Smooth muscle cell (in vitro differentiated cells): ENCODE measurements at regions not wholly inside any gene's neighbourhood (a gene's known extent, or its start where the extent isn't known, plus 50 kb on each side); places are given as distances from the start of the nearest gene placed in this dataset.

Source experiments
- DNase-seq: peaks from one replicate; lab custom pipeline; 2025; ENCODE audit not compliant: unreplicated experiment; lab: John Stamatoyannopoulos, UW
- H2AFZ ChIP-seq: fragments of 200-600 bp; sonication (generic); 2 replicates; pipeline ENCODE4 v1.6.0; 2016; ENCODE audit warnings: antibody characterized with exemption, low read depth, mild to moderate bottlenecking
- H3F3A ChIP-seq: fragments of 200-600 bp; sonication (generic); 2 replicates; pipeline ENCODE4 v1.6.0; 2017; ENCODE audit warnings: antibody characterized with exemption, low read depth
- H3K27ac ChIP-seq: fragments of 200-600 bp; sonication (generic); 2 replicates; pipeline ENCODE4 v1.5.1; 2016; ENCODE audit warnings: low read depth, mild to moderate bottlenecking
- H3K27me3 ChIP-seq: fragments of 200-600 bp; sonication (generic); 2 replicates; pipeline ENCODE4 v1.6.1; 2016; ENCODE audit warnings: low read depth, mild to moderate bottlenecking
- H3K36me3 ChIP-seq: fragments of 200-600 bp; sonication (generic); 2 replicates; pipeline ENCODE4 v1.5.1; 2016; ENCODE audit warnings: low read depth
- H3K4me1 ChIP-seq: fragments of 200-600 bp; sonication (generic); 2 replicates; pipeline ENCODE4 v1.5.1; 2016; ENCODE audit warnings: low read depth
- H3K4me2 ChIP-seq: fragments of 200-600 bp; sonication (generic); 2 replicates; pipeline ENCODE4 v1.6.0; 2016; ENCODE audit warnings: mild to moderate bottlenecking
- H3K4me3 ChIP-seq: fragments of 200-600 bp; sonication (generic); 2 replicates; pipeline ENCODE4 v1.5.1; 2016; ENCODE audit warnings: mild to moderate bottlenecking
- H3K79me2 ChIP-seq: fragments of 200-600 bp; sonication (generic); 2 replicates; pipeline ENCODE4 v1.6.0; 2016; ENCODE audit warnings: low read depth, mild to moderate bottlenecking
- H3K9ac ChIP-seq: fragments of 200-600 bp; sonication (generic); 2 replicates; pipeline ENCODE4 v1.6.0; 2016; ENCODE audit warnings: low read depth
- H3K9me3 ChIP-seq: fragments of 200-600 bp; sonication (generic); replicated peaks from 2 replicates; pipeline ENCODE4 v1.5.1; 2016; ENCODE audit warnings: low read depth
- H4K20me1 ChIP-seq: fragments of 200-600 bp; sonication (generic); 2 replicates; pipeline ENCODE4 v1.6.0; 2016; ENCODE audit warnings: low read depth
- WGBS: methylation state at CpG from one replicate; pipeline ENCODE4 v1.1.7; 2016; ENCODE audit warnings: low lambda C conversion rate; 5-methylcytosine and 5-hydroxymethylcytosine counted together
- TF ChIP-seq, protein P1 (sequence below): fragments of 200-600 bp; sonication (generic); IDR thresholded peaks from 2 replicates; pipeline ENCODE4 v1.5.1; 2017; ENCODE audit warnings: borderline replicate concordance, mild to moderate bottlenecking, antibody characterized with exemption; ENCODE audit not compliant: insufficient read depth, poor library complexity, severe bottlenecking

DNA sequence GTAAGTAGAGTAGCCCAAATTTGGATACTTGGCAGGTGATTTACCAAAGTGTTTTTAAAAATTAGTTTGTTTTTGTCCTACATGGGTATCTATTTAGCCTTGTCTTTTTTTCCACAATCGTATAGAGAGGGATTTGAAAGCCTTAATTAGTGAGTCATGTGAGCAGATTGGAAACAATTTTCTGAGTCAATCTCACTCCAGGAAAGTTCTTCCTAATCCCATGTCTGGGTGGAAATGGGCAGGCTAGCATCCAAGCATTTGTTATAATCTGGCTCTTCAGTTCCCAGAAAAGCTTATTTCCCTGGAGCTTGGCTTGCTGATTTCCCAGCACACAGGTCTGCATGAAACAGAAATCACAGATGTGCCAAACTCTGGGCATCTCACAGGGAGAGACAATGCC is 426.9 kb upstream of the BOD1L1 start:
- TF ChIP-seq, protein P1, sequence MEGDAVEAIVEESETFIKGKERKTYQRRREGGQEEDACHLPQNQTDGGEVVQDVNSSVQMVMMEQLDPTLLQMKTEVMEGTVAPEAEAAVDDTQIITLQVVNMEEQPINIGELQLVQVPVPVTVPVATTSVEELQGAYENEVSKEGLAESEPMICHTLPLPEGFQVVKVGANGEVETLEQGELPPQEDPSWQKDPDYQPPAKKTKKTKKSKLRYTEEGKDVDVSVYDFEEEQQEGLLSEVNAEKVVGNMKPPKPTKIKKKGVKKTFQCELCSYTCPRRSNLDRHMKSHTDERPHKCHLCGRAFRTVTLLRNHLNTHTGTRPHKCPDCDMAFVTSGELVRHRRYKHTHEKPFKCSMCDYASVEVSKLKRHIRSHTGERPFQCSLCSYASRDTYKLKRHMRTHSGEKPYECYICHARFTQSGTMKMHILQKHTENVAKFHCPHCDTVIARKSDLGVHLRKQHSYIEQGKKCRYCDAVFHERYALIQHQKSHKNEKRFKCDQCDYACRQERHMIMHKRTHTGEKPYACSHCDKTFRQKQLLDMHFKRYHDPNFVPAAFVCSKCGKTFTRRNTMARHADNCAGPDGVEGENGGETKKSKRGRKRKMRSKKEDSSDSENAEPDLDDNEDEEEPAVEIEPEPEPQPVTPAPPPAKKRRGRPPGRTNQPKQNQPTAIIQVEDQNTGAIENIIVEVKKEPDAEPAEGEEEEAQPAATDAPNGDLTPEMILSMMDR = no peak
- Histone ChIP-seq H3K9me3 (no peaks in the 10 kb centered on the region), H3K4me2 (no peak overlapping the region), H2AFZ (no peak overlapping the region), H3K4me3 (no peak overlapping the region), H3K4me1 (no peaks in the 10 kb centered on the region), H4K20me1 (no peaks in the 10 kb centered on the region), H3F3A (no peaks in the 10 kb centered on the region), H3K36me3 (no peaks in the 10 kb centered on the region), H3K27ac (no peak overlapping the region), H3K79me2 (no peaks in the 10 kb centered on the region), H3K9ac (no peak overlapping the region), H3K27me3 (no peaks in the 10 kb centered on the region)
- 47% methylated on average over 1 of the region's 1 CpG for WGBS
- DNase-seq = no peak

DNA sequence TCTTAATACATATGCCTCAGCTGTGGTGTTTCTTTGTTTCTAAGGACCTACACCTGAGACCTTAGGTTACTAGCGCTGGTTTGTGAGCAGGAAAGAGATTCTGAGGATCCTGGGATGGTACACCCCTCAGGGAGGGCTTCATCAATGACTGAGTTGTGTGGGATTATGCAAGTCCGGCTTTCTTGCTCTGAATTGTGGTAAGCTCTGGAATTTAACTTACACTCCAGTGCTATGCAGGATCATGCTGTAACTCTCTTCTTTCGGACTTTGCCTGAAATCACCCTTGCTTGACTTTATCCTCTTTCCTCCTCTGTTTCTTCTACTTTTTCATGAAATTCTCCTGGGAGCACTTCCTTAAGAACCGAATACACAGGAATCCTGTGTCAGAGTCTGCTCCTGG is 431.5 kb upstream of the BOD1L1 start:
- Histone ChIP-seq H3K4me3 (no peak overlapping the region), H3K36me3 (no peaks in the 10 kb centered on the region), H3F3A (no peaks in the 10 kb centered on the region), H3K9ac (no peak overlapping the region), H3K27ac (no peak overlapping the region), H3K4me2 (no peak overlapping the region), H3K4me1 (no peaks in the 10 kb centered on the region), H3K27me3 (no peaks in the 10 kb centered on the region), H2AFZ (no peak overlapping the region), H4K20me1 (no peaks in the 10 kb centered on the region), H3K9me3 (no peaks in the 10 kb centered on the region), H3K79me2 (no peaks in the 10 kb centered on the region)
- TF ChIP-seq, protein P1 = no peak
- 46% methylated on average over 4 of the region's 4 CpGs for WGBS
- no peak for DNase-seq

DNA sequence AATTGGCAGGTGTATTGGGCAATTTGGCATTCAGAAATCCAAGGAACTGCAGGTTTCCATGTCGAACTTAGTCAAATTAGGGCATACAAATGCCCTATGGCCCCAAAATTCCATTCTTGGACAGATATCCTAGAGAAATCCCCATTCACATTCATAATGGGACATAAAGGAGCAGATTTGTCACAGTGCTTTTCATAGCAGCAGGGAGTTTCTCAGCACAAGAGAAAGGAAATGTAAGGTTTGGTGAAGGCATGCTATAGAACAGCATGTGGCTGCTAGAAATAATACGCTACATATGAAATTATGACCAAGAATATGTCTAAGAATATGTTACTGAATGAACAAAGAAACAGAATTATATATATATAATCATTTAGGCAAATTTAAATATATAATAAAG is 437.5 kb upstream of the BOD1L1 start:
- no peaks in the 10 kb centered on the region for H3K36me3 ChIP-seq
- 72% methylated on average over 2 of the region's 2 CpGs for WGBS

DNA sequence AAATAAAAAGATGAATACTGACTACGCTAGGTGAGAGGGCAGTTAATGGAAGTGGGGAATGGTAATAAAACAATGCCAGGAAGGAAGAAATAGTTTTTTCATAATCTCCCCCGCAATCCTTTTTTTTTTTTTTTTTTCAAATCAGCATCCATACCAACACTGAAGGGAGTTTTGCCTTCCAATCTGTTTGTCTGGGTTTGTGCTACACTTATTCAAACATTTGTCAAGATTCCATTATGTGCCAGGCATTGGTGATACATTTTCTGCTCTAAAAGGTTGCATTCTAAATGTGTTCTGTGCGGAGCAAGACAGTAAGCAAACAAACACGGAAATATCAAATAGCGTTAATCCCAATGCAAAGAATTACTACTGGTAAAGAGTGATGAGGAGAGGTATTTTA is 437.9 kb upstream of the BOD1L1 start:
- Histone ChIP-seq H3K9ac (no peak overlapping the region), H3K27me3 (no peaks in the 10 kb centered on the region), H3K27ac (no peak overlapping the region), H3K4me2 (no peak overlapping the region), H3K4me3 (no peak overlapping the region), H3K4me1 (peaks cover 4% of the 10 kb centered on the region), H3K36me3 (no peaks in the 10 kb centered on the region), H3K9me3 (no peaks in the 10 kb centered on the region), H3K79me2 (no peaks in the 10 kb centered on the region), H3F3A (no peaks in the 10 kb centered on the region), H4K20me1 (no peaks in the 10 kb centered on the region), H2AFZ (no peak overlapping the region)
- TF ChIP-seq, protein P1 = no peak
- DNase-seq = no peak
- 91% methylated on average over 5 of the region's 5 CpGs for WGBS

More for the DNA sequence above, 437.5 kb upstream of the BOD1L1 start:
- DNase-seq = no peak
- no peaks in the 10 kb centered on the region for H4K20me1 ChIP-seq
- no peak overlapping the region for H2AFZ ChIP-seq
- no peaks in the 10 kb centered on the region for H3K9me3 ChIP-seq
- no peak overlapping the region for H3K4me2 ChIP-seq
- TF ChIP-seq, protein P1 = no peak
- H3K27ac ChIP-seq = no peak overlapping the region
- H3K79me2 ChIP-seq = no peaks in the 10 kb centered on the region
- peaks cover 3% of the 10 kb centered on the region for H3K4me1 ChIP-seq
- H3F3A ChIP-seq = no peaks in the 10 kb centered on the region
- H3K9ac ChIP-seq = no peak overlapping the region
- no peak overlapping the region for H3K4me3 ChIP-seq
- H3K27me3 ChIP-seq = no peaks in the 10 kb centered on the region
